ENCODE measurements at regions not wholly inside any gene's neighbourhood (a gene's known extent, or its start where the extent isn't known, plus 50 kb on each side); places are given as distances from the start of the nearest gene placed in this dataset.

DNA sequence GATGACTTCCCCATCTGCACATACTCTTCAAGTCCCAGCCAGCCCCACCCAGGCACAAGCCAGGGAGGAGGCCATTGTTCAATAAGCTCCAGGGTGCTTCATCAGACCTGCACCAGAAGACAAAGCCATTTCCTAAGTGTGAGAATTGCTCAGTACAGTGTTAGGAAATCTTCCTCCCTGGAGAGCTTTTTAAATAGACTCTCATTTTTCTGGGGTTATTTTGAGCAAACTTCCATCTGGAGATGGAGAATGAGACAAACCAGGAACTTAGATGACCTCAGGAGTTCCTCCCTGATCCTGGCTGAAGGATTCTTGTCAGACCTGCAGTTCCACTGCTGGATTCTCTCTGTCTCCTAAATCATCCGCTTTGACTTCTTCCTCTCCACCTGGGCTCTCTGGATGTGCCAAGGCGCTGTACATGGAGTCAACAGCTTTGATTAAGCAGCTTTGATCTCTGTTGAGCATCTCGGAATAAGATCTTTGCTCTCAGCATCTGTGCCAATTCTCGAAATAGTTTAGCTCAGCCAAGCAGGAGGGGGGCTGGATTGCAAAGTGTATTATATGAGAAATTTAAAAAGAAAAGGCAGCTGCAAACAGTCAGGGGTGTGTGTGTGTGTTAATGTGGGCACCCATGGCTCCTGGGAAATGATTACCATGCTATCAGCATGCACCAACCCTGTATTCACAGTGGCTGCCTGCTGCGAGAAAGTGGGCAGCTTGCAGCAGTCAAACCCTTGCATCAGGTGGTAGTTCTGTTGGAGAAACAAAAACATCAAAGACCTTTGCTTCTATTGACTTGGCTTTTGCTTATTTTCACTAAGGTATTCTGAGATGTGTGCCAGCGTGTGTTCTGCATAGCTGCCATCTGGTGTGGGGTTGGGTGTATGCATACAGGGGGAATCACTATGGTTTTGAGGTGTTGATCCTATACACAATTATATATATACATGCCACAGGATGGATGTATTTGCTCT, 70.2 kb upstream of the NAV2 start:
- no peaks in the 10 kb centered on the region for H3K4me1 ChIP-seq
- TF ChIP-seq, protein P1, sequence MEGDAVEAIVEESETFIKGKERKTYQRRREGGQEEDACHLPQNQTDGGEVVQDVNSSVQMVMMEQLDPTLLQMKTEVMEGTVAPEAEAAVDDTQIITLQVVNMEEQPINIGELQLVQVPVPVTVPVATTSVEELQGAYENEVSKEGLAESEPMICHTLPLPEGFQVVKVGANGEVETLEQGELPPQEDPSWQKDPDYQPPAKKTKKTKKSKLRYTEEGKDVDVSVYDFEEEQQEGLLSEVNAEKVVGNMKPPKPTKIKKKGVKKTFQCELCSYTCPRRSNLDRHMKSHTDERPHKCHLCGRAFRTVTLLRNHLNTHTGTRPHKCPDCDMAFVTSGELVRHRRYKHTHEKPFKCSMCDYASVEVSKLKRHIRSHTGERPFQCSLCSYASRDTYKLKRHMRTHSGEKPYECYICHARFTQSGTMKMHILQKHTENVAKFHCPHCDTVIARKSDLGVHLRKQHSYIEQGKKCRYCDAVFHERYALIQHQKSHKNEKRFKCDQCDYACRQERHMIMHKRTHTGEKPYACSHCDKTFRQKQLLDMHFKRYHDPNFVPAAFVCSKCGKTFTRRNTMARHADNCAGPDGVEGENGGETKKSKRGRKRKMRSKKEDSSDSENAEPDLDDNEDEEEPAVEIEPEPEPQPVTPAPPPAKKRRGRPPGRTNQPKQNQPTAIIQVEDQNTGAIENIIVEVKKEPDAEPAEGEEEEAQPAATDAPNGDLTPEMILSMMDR (IDR thresholded peaks at IDR 0.05) = no peak
- H3K27me3 ChIP-seq (ENCODE audit: insufficient read depth in 3 of 3, low read length in 2 of 3) = no peaks in the 10 kb centered on the region
- H3K27ac ChIP-seq = no peak overlapping the region
- no peaks in the 10 kb centered on the region for H3K9me3 ChIP-seq
- intact Hi-C loops (cut with DNase I) = no loop called here
- DNase-seq = peak; percentile 44 to 65
- no peaks in the 10 kb centered on the region for H3K36me3 ChIP-seq (ENCODE audit: insufficient read depth in 1 of 2, low read depth in 1 of 2)
- H3K4me3 ChIP-seq = no peak overlapping the region
- peak in 3 of 4 donors; percentile 44 to 73 (median 53) for ATAC-seq
- 51 to 54% (median 52%) methylated on average over 6 of the region's 6 CpGs for WGBS, 3 donors

DNA sequence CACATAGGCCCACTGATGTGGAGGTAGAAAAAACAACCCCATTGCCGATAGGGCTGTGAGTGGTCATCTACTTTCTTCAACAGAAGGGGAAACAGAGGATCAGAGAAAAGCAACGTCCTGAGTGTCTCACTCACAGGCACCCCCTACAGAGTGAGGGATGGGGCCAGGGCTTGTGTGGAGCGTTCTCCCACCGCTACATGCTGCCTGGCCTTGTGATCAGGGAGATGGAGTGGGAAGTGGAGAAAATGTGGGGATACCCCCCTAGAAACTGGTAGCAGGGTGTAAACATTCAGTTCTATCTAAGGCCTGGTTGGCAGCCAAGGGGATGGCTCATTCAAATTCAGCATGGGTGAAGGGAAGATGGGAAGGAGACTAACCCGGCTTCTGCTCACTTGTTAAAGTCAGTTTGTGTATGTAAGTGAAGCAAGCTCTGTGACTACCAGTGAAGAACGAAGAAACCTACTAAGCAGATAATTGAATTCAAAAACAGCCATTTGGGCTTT, 73.0 kb upstream of the NAV2 start:
- Histone ChIP-seq H3K36me3 (ENCODE audit: insufficient read depth in 1 of 2, low read depth in 1 of 2) (no peaks in the 10 kb centered on the region), H3K4me3 (no peak overlapping the region), H3K27ac (no peak overlapping the region), H3K9me3 (no peaks in the 10 kb centered on the region), H3K4me1 (no peaks in the 10 kb centered on the region), H3K27me3 (ENCODE audit: insufficient read depth in 3 of 3, low read length in 2 of 3) (no peaks in the 10 kb centered on the region)
- TF ChIP-seq, protein P1 (IDR thresholded peaks at IDR 0.05) = no peak
- WGBS, 3 donors = 93 to 94% (median 93%) methylated on average over 6 of the region's 6 CpGs
- ATAC-seq = no peak
- no peak for DNase-seq
- intact Hi-C loops (cut with DNase I) = no loop called here

DNA sequence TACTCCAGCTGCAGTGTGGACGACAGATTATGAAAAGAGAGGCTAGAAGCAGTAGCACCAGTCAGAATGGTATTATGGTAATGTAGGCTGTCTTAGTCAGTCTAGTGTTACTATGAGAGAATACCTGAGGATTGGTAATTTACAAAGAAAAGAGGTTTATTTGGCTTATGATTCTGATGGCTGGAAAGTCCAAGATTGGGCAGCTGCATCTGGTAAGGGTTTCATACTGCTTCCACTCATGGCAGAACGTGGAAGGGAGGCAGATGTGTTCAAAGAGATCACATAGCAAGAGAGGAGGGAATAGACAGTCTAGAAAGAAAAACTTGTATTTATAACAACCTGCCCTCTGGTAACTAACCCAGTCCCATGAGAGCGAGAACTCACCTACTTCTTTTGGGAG, 77.3 kb upstream of the NAV2 start:
- no peaks in the 10 kb centered on the region for H3K27me3 ChIP-seq (ENCODE audit: insufficient read depth in 3 of 3, low read length in 2 of 3)
- TF ChIP-seq, protein P1 (IDR thresholded peaks at IDR 0.05) = no peak
- H3K27ac ChIP-seq = no peak overlapping the region
- H3K4me3 ChIP-seq = no peak overlapping the region
- H3K9me3 ChIP-seq = no peaks in the 10 kb centered on the region
- ATAC-seq = no peak
- intact Hi-C loops (cut with DNase I) = no loop called here
- whole genome bisulfite sequencing, 3 donors = 87 to 99% (median 91%) methylated on average over 3 of the region's 3 CpGs
- no peak for DNase-seq
- H3K36me3 ChIP-seq (ENCODE audit: insufficient read depth in 1 of 2, low read depth in 1 of 2) = no peaks in the 10 kb centered on the region
- H3K4me1 ChIP-seq = no peaks in the 10 kb centered on the region

DNA sequence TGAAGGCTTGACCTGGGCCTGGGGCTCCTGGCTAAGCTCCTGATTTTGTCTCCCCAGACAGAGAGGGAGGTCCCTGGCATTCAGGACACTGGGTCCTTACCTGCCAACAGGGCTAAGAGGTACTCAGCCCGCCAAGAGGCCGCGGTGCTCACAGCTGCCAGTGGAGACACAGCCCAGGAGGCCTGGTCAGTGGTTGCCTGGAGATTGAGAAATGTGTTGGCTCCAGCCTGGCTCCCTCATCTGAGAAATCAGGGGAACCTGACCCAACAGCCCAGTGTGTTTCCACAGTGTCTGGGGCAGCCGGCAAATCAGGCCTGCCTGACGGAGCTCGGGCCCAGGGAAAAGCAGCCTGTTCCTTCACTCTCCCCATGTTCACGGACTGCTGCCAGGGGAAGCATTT, 79.4 kb upstream of the NAV2 start:
- DNase-seq (peak; percentile 79 to 86), ATAC-seq (peak; percentile 32 to 86 (median 82))
- Histone ChIP-seq H3K4me1 (no peaks in the 10 kb centered on the region), H3K4me3 (no peak overlapping the region), H3K9me3 (no peaks in the 10 kb centered on the region), H3K36me3 (ENCODE audit: insufficient read depth in 1 of 2, low read depth in 1 of 2) (no peaks in the 10 kb centered on the region), H3K27ac (no peak overlapping the region), H3K27me3 (ENCODE audit: insufficient read depth in 3 of 3, low read length in 2 of 3) (no peaks in the 10 kb centered on the region)
- intact Hi-C loops (cut with DNase I) = no loop called here
- WGBS, 3 donors = 54 to 73% (median 59%) methylated on average over 7 of the region's 7 CpGs
- TF ChIP-seq, protein P1 (IDR thresholded peaks at IDR 0.05) = no peak
